Transverse colon (tissue), 4 donors: ENCODE measurements at regions not wholly inside any gene's neighbourhood (a gene's known extent, or its start where the extent isn't known, plus 50 kb on each side); places are given as distances from the start of the nearest gene placed in this dataset.

Source experiments
- DNase-seq: peaks from one replicate; pipeline ENCODE4 v3.0.0-alpha.2; 2019
- H3K27ac ChIP-seq, 4 donors: fragments of 200-600 bp; sonication (generic); 2 replicates each; pipeline ENCODE4 v1.5.1; 2016 to 2018; ENCODE audit warnings: inconsistent platforms in 4 of 4
- H3K27me3 ChIP-seq: fragments of 200-600 bp; sonication (generic); 2 replicates; pipeline ENCODE4 v1.5.1; 2017; ENCODE audit warnings: inconsistent platforms
- H3K36me3 ChIP-seq, 4 donors: fragments of 200-600 bp; sonication (generic); 2 replicates each; pipeline ENCODE4 v1.5.1; 2017 to 2019; ENCODE audit warnings: inconsistent platforms in 4 of 4
- H3K4me1 ChIP-seq, 4 donors: fragments of 200-600 bp; sonication (generic); 2 replicates each; pipeline ENCODE4 v1.5.1; 2017 to 2020; ENCODE audit warnings: inconsistent platforms in 4 of 4
- H3K4me3 ChIP-seq, 4 donors: fragments of 200-600 bp; sonication (generic); 1 replicate in 1 of 4; 2 replicates in 3 of 4; pipeline versions ENCODE4 v1.5.1 to v1.6.1; 2017 to 2019; ENCODE audit warnings: inconsistent platforms in 4 of 4
- H3K9me3 ChIP-seq, 2 donors: fragments of 200-600 bp; sonication (generic); 2 replicates each; pipeline ENCODE4 v1.5.1; 2017 to 2019; ENCODE audit warnings: inconsistent platforms in 2 of 2
- CTCF ChIP-seq, 5 experiments: fragments of 200-600 bp in 3 of 5; fragments of 450-650 bp in 2 of 5; sonication (generic) in 3 of 5; IDR thresholded peaks; 1 replicate in 2 of 5; 2 replicates in 3 of 5; pipeline ENCODE4 v1.5.1; 2016 to 2017; ENCODE audit warnings: antibody characterized with exemption in 5 of 5, inconsistent platforms in 3 of 5, mild to moderate bottlenecking in 2 of 5, moderate library complexity in 1 of 5
- EP300 ChIP-seq: sonication (generic); formaldehyde crosslinking; IDR thresholded peaks from one replicate; pipeline ENCODE4 v1.6.1; 2017; ENCODE audit warnings: antibody characterized with exemption, low read depth
- POLR2A ChIP-seq: fragments of 450-650 bp; IDR thresholded peaks from one replicate; pipeline ENCODE4 v1.6.1; 2016; ENCODE audit warnings: antibody characterized with exemption, mild to moderate bottlenecking, moderate library complexity
- POLR2AphosphoS5 ChIP-seq, 3 donors: sonication (generic); formaldehyde crosslinking; IDR thresholded peaks; one replicate each; pipeline ENCODE4 v1.6.1; 2016; ENCODE audit warnings: antibody characterized with exemption in 3 of 3
- WGBS, 2 donors: methylation state at CpG; one replicate each; pipeline ENCODE4 v1.1.5; 2018; ENCODE audit warnings: low coverage in 1 of 2; 5-methylcytosine and 5-hydroxymethylcytosine counted together
- in situ Hi-C, 4 donors: fragments of 200-750 bp; cut with MboI; loops; one replicate each; pipeline versions ENCODE4 v1.15.0 to v1.15.1; 2017; ENCODE audit warnings: low sequenced_read_pairs in 3 of 4, low pct_ligation_motif_present in 1 of 4, low pct_unique_long_range_greater_than_20kb in 1 of 4
- intact Hi-C: fragments of 100-400 bp; cut with DNase I; formaldehyde crosslinking; loops from one replicate; pipeline ENCODE4 v1.15.1; 2023; ENCODE audit warnings: low total_unique reads

GRCh38 chr9:13898957-13899356 is 415.0 kb downstream of the NFIB start:
- H3K9me3 ChIP-seq: no peaks in the 10 kb centered on the region
- H3K4me1 ChIP-seq: no peaks in the 10 kb centered on the region
- no peaks in the 10 kb centered on the region for H3K27me3 ChIP-seq
- no peak overlapping the region for H3K4me3 ChIP-seq
- H3K36me3 ChIP-seq: no peaks in the 10 kb centered on the region
- in situ Hi-C loops: no loop called here
- intact Hi-C loops: no loop called here
- no peak for DNase-seq
- H3K27ac ChIP-seq: no peak overlapping the region
- WGBS, 2 donors: 39 to 51% methylated on average over 2 of the region's 2 CpGs
- no peak for TF ChIP-seq POLR2A
- no peak for TF ChIP-seq EP300
- no peak for TF ChIP-seq CTCF (IDR thresholded peaks at IDR 0.05)
- no peak for TF ChIP-seq POLR2AphosphoS5 (IDR thresholded peaks at IDR 0.05)

- intact Hi-C loops: no loop called here
- Histone ChIP-seq H3K9me3 (no peaks in the 10 kb centered on the region), H3K27ac (no peak overlapping the region), H3K4me3 (no peak overlapping the region), H3K27me3 (no peaks in the 10 kb centered on the region), H3K36me3 (no peaks in the 10 kb centered on the region), H3K4me1 (no peaks in the 10 kb centered on the region)
- DNase-seq: no peak
- WGBS, 2 donors: 68 to 80% methylated on average over 8 of the region's 8 CpGs
- no peak for TF ChIP-seq POLR2A
- no peak for TF ChIP-seq EP300
- no peak for TF ChIP-seq CTCF (IDR thresholded peaks at IDR 0.05)
- no peak for TF ChIP-seq POLR2AphosphoS5 (IDR thresholded peaks at IDR 0.05)
- in situ Hi-C loops: no loop called here
These were observed 416.8 kb downstream of the NFIB start for GRCh38 chr9:13896922-13897835.

- 89 to 90% methylated on average over 1 of the region's 1 CpG for WGBS, 2 donors
- no peaks in the 10 kb centered on the region for H3K27me3 ChIP-seq
- in situ Hi-C loops: no loop called here
These were observed 417.9 kb downstream of the NFIB start for GRCh38 chr9:13896047-13896446.

GRCh38 chr9:13885258-13885657 is 428.7 kb downstream of the NFIB start:
- no peak for DNase-seq
- intact Hi-C loops (no loop called here), in situ Hi-C loops (no loop called here)
- Histone ChIP-seq H3K4me1 (no peaks in the 10 kb centered on the region), H3K36me3 (no peaks in the 10 kb centered on the region), H3K27me3 (no peaks in the 10 kb centered on the region), H3K9me3 (peaks cover 0 to 6% of the 10 kb centered on the region in 2 donors), H3K4me3 (no peak overlapping the region), H3K27ac (no peak overlapping the region)
- 70 to 93% methylated on average over 1 of the region's 1 CpG for WGBS, 2 donors
- TF ChIP-seq POLR2AphosphoS5 (IDR thresholded peaks at IDR 0.05) (no peak), POLR2A (no peak), CTCF (IDR thresholded peaks at IDR 0.05) (no peak), EP300 (no peak)

More at GRCh38 chr9:13896047-13896446, 417.9 kb downstream of the NFIB start:
- H3K27ac ChIP-seq: no peak overlapping the region
- no peak for DNase-seq
- no peaks in the 10 kb centered on the region for H3K4me1 ChIP-seq
- intact Hi-C loops: no loop called here
- no peak for TF ChIP-seq CTCF (IDR thresholded peaks at IDR 0.05)
- no peak for TF ChIP-seq POLR2AphosphoS5 (IDR thresholded peaks at IDR 0.05)
- no peak overlapping the region for H3K4me3 ChIP-seq
- H3K36me3 ChIP-seq: no peaks in the 10 kb centered on the region
- H3K9me3 ChIP-seq: no peaks in the 10 kb centered on the region
